ENCODE measurements at regions not wholly inside any gene's neighbourhood (a gene's known extent, or its start where the extent isn't known, plus 50 kb on each side); places are given as distances from the start of the nearest gene placed in this dataset.

- Mint-ChIP-seq H3K27me3 (no peaks in the 10 kb centered on the region), H3K9me3 (no peaks in the 10 kb centered on the region), H3K4me1 (no peaks in the 10 kb centered on the region), H3K4me3 (no peak overlapping the region), H3K27ac (no peak overlapping the region), H3K36me3 (ENCODE audit: low read depth) (no peaks in the 10 kb centered on the region)
- no peak for ATAC-seq
- no peak for DNase-seq
These were observed 158.6 kb upstream of the UFM1 start for GRCh38 chr13:38191016-38191415.

DNA sequence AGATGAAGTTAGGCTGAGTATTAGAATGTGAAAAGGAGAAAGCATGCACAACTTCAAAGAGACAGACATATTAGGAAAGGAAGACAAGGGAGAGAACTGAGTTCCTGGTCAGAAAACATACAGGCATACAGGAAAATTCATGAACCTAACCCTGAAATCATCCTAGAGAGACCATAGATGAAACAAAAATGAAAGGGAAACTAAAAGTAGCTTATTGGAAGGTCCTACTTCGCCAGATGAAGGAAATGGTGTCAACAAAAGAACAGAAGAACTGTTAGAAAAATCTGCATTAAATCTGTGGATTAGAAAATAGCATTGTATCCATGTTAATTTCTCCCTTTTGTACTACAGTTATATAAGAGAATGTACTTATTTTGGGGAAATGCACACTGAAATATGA is 169.0 kb upstream of the UFM1 start:
- H3K27me3 Mint-ChIP-seq: no peaks in the 10 kb centered on the region
- H3K4me1 Mint-ChIP-seq: peaks cover 9% of the 10 kb centered on the region
- ATAC-seq (no peak), DNase-seq (no peak)
- no peaks in the 10 kb centered on the region for H3K36me3 Mint-ChIP-seq (ENCODE audit: low read depth)
- H3K4me3 Mint-ChIP-seq: peak overlapping the region; percentile 24
- peak overlapping the region; percentile 17 for H3K27ac Mint-ChIP-seq
- H3K9me3 Mint-ChIP-seq: no peaks in the 10 kb centered on the region

GRCh38 chr13:38180126-38180525 is 169.5 kb upstream of the UFM1 start:
- no peaks in the 10 kb centered on the region for H3K9me3 Mint-ChIP-seq
- no peaks in the 10 kb centered on the region for H3K27me3 Mint-ChIP-seq
- peak overlapping the region; percentile 24 for H3K4me3 Mint-ChIP-seq
- H3K27ac Mint-ChIP-seq: peak overlapping the region; percentile 17
- H3K4me1 Mint-ChIP-seq: peaks cover 9% of the 10 kb centered on the region
- ATAC-seq (no peak), DNase-seq (no peak)
- H3K36me3 Mint-ChIP-seq (ENCODE audit: low read depth): no peaks in the 10 kb centered on the region

DNA sequence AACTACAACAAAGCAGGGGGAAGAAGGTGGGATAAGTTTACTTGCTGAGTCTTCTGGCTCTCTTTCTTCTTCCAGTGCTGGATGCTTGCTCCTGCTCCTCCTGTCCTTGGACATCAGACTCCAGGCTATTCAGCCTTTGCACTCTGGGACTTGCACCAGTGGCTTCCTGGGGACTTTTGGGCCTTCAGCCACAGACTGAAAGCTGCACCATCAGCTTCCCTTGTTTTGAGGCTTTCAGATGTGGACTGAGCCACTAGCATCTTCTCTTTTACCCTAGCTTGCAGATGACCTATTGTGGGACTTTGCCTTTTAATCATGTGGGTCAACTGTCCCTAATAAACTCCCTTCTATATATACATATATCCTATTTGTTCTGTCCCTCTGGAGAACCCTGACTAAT is 173.0 kb upstream of the UFM1 start:
- no peaks in the 10 kb centered on the region for H3K36me3 Mint-ChIP-seq (ENCODE audit: low read depth)
- H3K4me3 Mint-ChIP-seq: no peak overlapping the region
- ATAC-seq (no peak), DNase-seq (no peak)
- no peak overlapping the region for H3K27ac Mint-ChIP-seq
- no peaks in the 10 kb centered on the region for H3K27me3 Mint-ChIP-seq
- peaks cover 9% of the 10 kb centered on the region for H3K4me1 Mint-ChIP-seq
- H3K9me3 Mint-ChIP-seq: peaks cover 6% of the 10 kb centered on the region

DNA sequence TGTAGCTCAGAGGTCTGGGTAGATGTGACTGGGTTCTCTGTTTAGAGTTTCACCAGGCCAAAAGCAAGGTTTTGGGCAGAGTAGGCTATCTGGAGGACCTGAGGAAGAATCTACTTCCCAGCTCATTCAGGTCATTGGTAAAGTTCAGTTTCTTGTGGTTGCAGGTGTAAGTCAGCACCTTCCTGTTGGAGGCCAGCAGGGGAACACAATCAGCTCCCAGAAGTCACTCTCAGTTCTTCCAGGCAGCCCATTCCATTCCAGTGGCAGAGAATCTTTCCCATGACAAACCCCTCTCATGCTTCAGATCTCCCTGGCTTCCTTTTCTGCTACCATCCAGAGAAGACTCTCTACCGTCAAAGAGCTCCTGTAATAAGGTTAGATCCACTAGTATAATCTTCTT is 176.2 kb upstream of the UFM1 start:
- no peaks in the 10 kb centered on the region for H3K27me3 Mint-ChIP-seq
- no peaks in the 10 kb centered on the region for H3K4me1 Mint-ChIP-seq
- ATAC-seq: no peak
- H3K4me3 Mint-ChIP-seq: no peak overlapping the region
- peaks cover 6% of the 10 kb centered on the region for H3K9me3 Mint-ChIP-seq
- DNase-seq: no peak
- no peaks in the 10 kb centered on the region for H3K36me3 Mint-ChIP-seq (ENCODE audit: low read depth)
- no peak overlapping the region for H3K27ac Mint-ChIP-seq

DNA sequence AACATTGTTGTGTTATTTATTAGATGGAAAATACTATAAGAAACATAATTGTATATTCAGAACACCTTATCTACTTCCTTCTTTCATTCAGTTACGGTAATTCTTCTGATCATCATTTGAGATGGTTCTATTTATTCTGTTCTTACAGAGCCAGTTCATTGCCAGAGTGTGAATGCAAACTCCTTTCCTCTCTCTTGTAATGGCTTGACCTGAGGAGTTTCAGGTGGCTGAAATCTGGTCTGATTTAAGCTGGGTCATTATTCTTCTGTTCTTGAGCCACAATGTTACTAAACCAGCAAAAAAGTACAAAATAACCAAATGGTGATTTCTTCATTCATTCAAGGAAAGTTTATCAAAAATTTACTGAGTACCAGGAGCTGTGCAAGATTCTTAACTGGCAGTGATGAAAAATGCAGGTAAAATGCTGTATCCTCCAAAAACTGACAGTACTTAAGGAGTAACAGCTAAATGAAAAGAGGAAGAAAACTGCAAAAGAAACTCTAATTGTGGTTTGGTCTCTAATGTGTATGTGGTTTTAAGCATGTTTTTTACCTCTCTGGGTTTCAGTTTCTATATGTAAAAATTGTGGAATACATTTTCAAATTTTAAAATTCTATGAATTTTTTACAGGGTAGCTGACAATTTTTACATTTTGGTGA is 182.4 kb upstream of the UFM1 start:
- ATAC-seq (no peak), DNase-seq (no peak)
- Mint-ChIP-seq H3K9me3 (peaks cover 1% of the 10 kb centered on the region), H3K36me3 (ENCODE audit: low read depth) (no peaks in the 10 kb centered on the region), H3K4me1 (peaks cover 10% of the 10 kb centered on the region), H3K27me3 (no peaks in the 10 kb centered on the region), H3K27ac (no peak overlapping the region), H3K4me3 (no peak overlapping the region)

DNA sequence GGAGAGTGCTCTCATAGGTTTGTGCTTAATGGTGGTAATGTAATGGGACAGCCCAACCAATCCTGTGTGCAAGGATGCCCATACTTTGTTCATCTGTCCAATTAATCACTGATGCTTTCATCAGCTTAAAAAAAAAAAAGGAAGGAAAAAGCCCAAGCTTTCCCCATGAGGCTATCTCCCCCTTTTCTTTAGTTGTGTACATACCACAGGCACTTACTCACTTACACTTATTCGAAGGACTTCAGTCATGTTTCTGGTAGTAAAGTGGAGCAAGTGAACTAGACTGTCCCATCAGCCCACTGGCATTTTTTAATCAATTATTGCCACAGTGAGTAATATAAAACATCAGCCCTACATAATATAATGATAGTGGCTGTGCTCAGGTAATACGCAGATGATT is 183.5 kb upstream of the UFM1 start:
- Mint-ChIP-seq H3K36me3 (ENCODE audit: low read depth) (no peaks in the 10 kb centered on the region), H3K4me3 (no peak overlapping the region), H3K27ac (no peak overlapping the region), H3K9me3 (no peaks in the 10 kb centered on the region), H3K4me1 (peaks cover 10% of the 10 kb centered on the region), H3K27me3 (no peaks in the 10 kb centered on the region)
- no peak for ATAC-seq
- DNase-seq: no peak

DNA sequence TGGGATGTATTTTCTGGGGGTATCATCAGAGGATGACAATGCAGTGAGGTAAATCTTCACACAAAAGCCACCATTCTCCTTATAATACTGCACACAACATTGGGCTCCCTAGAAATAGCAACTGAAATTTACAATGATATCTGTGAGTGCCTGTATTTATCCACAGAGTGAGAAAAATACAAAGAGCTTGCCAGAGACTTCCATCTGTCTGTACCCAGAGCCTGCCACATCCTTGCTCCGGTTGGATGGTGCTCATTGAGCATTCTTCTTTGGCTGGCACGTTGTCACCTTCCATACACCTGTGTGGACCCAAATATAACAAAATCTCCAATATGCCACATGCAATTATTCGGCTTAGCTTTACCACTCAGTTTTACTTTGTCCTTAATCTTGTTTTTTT is 189.5 kb upstream of the UFM1 start:
- Mint-ChIP-seq H3K4me1 (no peaks in the 10 kb centered on the region), H3K27me3 (no peaks in the 10 kb centered on the region), H3K9me3 (no peaks in the 10 kb centered on the region), H3K27ac (no peak overlapping the region), H3K4me3 (no peak overlapping the region), H3K36me3 (ENCODE audit: low read depth) (no peaks in the 10 kb centered on the region)
- DNase-seq (no peak), ATAC-seq (no peak)

DNA sequence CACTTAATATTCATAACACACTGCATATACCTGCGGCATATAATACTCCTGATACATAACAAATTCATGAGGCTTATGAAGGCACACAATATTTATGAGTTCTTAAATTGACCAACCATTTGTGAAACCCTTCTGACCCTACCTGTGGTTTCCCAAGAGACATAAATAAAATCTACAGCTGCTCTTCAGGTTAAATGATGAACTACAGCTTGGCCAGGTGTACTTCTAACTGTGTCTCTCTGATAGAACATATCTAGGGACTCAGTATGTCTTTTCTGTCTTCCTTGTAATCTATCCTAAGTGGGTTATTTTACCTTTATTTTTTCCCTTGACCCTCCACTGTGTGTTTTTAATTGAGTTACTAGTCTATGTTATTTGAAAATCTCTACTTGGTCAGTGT is 189.9 kb upstream of the UFM1 start:
- no peaks in the 10 kb centered on the region for H3K27me3 Mint-ChIP-seq
- DNase-seq (no peak), ATAC-seq (no peak)
- H3K27ac Mint-ChIP-seq: no peak overlapping the region
- H3K4me3 Mint-ChIP-seq: no peak overlapping the region
- no peaks in the 10 kb centered on the region for H3K9me3 Mint-ChIP-seq
- H3K36me3 Mint-ChIP-seq (ENCODE audit: low read depth): no peaks in the 10 kb centered on the region
- no peaks in the 10 kb centered on the region for H3K4me1 Mint-ChIP-seq

DNA sequence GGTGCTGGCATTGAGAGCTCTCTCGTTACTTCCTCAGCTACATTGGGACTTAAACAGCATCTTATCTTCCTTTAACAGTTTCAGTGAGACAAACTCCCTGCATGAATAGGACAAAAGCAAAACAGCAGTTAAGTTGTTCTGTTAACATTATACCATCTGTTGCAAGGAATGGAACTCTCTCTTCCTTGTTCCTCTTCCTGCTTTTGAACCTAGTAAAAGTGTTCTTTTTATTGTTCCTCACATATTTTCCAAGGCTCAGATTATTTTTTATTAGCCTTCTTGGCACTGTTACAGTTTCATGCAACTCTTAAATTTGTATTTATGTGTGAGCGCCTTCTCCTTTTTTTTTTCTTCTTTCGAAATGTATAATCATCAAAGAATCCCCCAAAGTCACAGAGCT is 202.6 kb upstream of the UFM1 start:
- no peak for DNase-seq
- H3K36me3 Mint-ChIP-seq (ENCODE audit: low read depth): no peaks in the 10 kb centered on the region
- H3K4me1 Mint-ChIP-seq: no peaks in the 10 kb centered on the region
- H3K27me3 Mint-ChIP-seq: no peaks in the 10 kb centered on the region
- ATAC-seq: no peak
- H3K4me3 Mint-ChIP-seq: no peak overlapping the region
- no peak overlapping the region for H3K27ac Mint-ChIP-seq
- H3K9me3 Mint-ChIP-seq: peaks cover 18% of the 10 kb centered on the region

GRCh38 chr13:38141792-38142191 is 207.9 kb upstream of the UFM1 start:
- Mint-ChIP-seq H3K27me3 (no peaks in the 10 kb centered on the region), H3K4me3 (no peak overlapping the region), H3K4me1 (no peaks in the 10 kb centered on the region), H3K36me3 (ENCODE audit: low read depth) (no peaks in the 10 kb centered on the region), H3K27ac (no peak overlapping the region), H3K9me3 (peaks cover 23% of the 10 kb centered on the region)
- no peak for ATAC-seq
- DNase-seq: no peak

DNA sequence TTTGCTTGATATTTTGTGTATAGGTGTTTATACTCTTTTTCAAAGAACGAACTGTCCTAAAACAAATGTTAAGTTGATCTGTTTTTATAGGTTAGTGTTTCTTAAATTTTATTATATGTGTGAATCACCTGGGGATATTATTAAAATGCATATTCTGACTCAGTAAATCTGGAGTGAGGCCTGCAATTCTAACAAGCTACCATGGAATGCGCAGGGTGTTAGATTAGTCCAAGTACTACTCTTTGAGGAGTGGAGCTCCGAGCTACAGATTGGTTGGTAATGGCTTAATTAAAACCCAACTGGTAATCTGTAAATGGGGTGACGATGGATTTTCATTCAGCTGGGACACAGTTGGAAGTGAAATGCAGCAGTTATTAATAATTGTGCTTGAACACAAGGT is 214.1 kb upstream of the UFM1 start:
- ATAC-seq (no peak), DNase-seq (no peak)
- Mint-ChIP-seq H3K36me3 (ENCODE audit: low read depth) (no peaks in the 10 kb centered on the region), H3K4me3 (no peak overlapping the region), H3K27ac (no peak overlapping the region), H3K4me1 (no peaks in the 10 kb centered on the region), H3K9me3 (peaks cover 21% of the 10 kb centered on the region), H3K27me3 (no peaks in the 10 kb centered on the region)

GRCh38 chr13:38121267-38121666 is 228.4 kb upstream of the UFM1 start:
- H3K9me3 Mint-ChIP-seq: peaks cover 19% of the 10 kb centered on the region
- DNase-seq: no peak
- H3K27me3 Mint-ChIP-seq: no peaks in the 10 kb centered on the region
- H3K36me3 Mint-ChIP-seq (ENCODE audit: low read depth): no peaks in the 10 kb centered on the region
- no peak for ATAC-seq
- H3K27ac Mint-ChIP-seq: no peak overlapping the region
- H3K4me3 Mint-ChIP-seq: no peak overlapping the region
- H3K4me1 Mint-ChIP-seq: no peaks in the 10 kb centered on the region

GRCh38 chr13:38103851-38104250 is 234.3 kb upstream of the TRPC4 start:
- H3K27me3 Mint-ChIP-seq: no peaks in the 10 kb centered on the region
- DNase-seq (no peak), ATAC-seq (no peak)
- no peaks in the 10 kb centered on the region for H3K4me1 Mint-ChIP-seq
- no peaks in the 10 kb centered on the region for H3K36me3 Mint-ChIP-seq (ENCODE audit: low read depth)
- peaks cover 25% of the 10 kb centered on the region for H3K9me3 Mint-ChIP-seq
- H3K4me3 Mint-ChIP-seq: no peak overlapping the region
- no peak overlapping the region for H3K27ac Mint-ChIP-seq

GRCh38 chr13:38099751-38100150 is 230.2 kb upstream of the TRPC4 start:
- H3K4me3 Mint-ChIP-seq: no peak overlapping the region
- H3K9me3 Mint-ChIP-seq: peaks cover 14% of the 10 kb centered on the region
- ATAC-seq (no peak), DNase-seq (no peak)
- no peak overlapping the region for H3K27ac Mint-ChIP-seq
- H3K36me3 Mint-ChIP-seq (ENCODE audit: low read depth): no peaks in the 10 kb centered on the region
- peaks cover 1% of the 10 kb centered on the region for H3K27me3 Mint-ChIP-seq
- H3K4me1 Mint-ChIP-seq: no peaks in the 10 kb centered on the region

DNA sequence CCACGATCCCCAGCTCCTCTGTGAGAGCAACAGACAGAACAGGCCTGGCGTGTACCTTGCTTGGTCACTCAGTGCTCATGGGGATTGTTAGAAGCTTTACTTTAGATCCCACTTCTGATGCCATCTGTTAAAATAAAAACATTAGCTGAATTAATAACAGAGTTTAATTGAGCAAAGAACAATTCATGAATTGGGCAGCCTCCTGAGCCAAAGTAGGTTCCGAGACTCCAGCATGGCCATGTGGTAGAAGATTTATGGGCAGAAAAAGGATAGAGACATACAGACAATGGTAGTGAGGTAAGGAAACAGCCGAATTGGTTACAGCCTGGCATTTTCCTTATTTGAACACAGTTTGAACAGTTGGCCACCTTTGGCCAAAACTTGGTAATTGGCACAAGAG is 223.9 kb upstream of the TRPC4 start:
- H3K4me3 Mint-ChIP-seq: no peak overlapping the region
- H3K27me3 Mint-ChIP-seq: peaks cover 1% of the 10 kb centered on the region
- DNase-seq (no peak), ATAC-seq (no peak)
- no peaks in the 10 kb centered on the region for H3K4me1 Mint-ChIP-seq
- H3K27ac Mint-ChIP-seq: no peak overlapping the region
- H3K36me3 Mint-ChIP-seq (ENCODE audit: low read depth): no peaks in the 10 kb centered on the region
- H3K9me3 Mint-ChIP-seq: peaks cover 8% of the 10 kb centered on the region
